Neural cell (in vitro differentiated cells): ENCODE measurements at regions not wholly inside any gene's neighbourhood (a gene's known extent, or its start where the extent isn't known, plus 50 kb on each side); places are given as distances from the start of the nearest gene placed in this dataset.

Experiments
- EP300 ChIP-seq: fragments of 450-650 bp; conservative IDR thresholded peaks from 2 replicates; pipeline ENCODE4 v1.6.1; 2014; ENCODE audit warnings: antibody characterized with exemption, mild to moderate bottlenecking, moderate library complexity; ENCODE audit not compliant: poor library complexity, severe bottlenecking
- EZH2 ChIP-seq: fragments of 200-600, 300-800 bp; shearing (Covaris generic), sonication (generic); IDR thresholded peaks from 2 replicates; pipeline ENCODE4 v1.6.1; 2014; ENCODE audit warnings: antibody characterized with exemption, low read length, borderline replicate concordance, mild to moderate bottlenecking; ENCODE audit not compliant: insufficient read depth, poor library complexity, severe bottlenecking
- MXI1 ChIP-seq: fragments of 450-650 bp; conservative IDR thresholded peaks from 2 replicates; pipeline ENCODE4 v1.6.1; 2014; ENCODE audit warnings: antibody characterized with exemption, mild to moderate bottlenecking; ENCODE audit not compliant: poor library complexity, severe bottlenecking
- POLR2AphosphoS5 ChIP-seq: IDR thresholded peaks from 2 replicates; pipeline ENCODE4 v1.6.1; 2012
- RAD21 ChIP-seq: fragments of 450-650 bp; conservative IDR thresholded peaks from 2 replicates; pipeline ENCODE4 v1.6.1; 2014; ENCODE audit warnings: antibody characterized with exemption, mild to moderate bottlenecking, moderate library complexity
- TAF1 ChIP-seq: IDR thresholded peaks from 2 replicates; pipeline ENCODE4 v1.6.1; 2012; ENCODE audit warnings: low read depth
- TF ChIP-seq, protein P1 (sequence below): fragments of 450-650 bp; IDR thresholded peaks from 2 replicates; pipeline ENCODE4 v1.5.1; 2014; ENCODE audit warnings: antibody characterized with exemption, mild to moderate bottlenecking, moderate library complexity; ENCODE audit not compliant: poor library complexity, severe bottlenecking
- TF ChIP-seq, protein P2 (sequence below): IDR thresholded peaks from 2 replicates; pipeline ENCODE4 v1.6.1; 2012; ENCODE audit warnings: borderline replicate concordance

DNA sequence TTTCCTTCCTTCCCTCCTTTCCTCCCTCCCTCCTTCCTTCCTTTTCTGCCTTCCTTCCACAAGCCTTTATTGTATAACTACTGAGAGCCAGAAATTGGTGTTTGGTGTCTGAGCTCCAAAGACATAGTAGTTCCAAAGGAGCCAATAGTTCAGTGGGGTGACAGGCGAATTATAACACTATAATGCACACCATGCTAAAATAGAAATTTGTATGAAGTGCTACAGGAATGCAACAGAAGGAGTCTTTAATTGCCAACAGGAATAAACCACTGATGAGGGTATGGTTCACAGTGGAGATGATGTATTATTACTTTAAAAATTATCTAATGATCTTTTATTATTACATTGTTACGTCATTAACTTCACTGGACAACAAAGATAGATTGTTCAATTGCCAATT, 158.8 kb upstream of the SP8 start:
- TF ChIP-seq, protein P1, sequence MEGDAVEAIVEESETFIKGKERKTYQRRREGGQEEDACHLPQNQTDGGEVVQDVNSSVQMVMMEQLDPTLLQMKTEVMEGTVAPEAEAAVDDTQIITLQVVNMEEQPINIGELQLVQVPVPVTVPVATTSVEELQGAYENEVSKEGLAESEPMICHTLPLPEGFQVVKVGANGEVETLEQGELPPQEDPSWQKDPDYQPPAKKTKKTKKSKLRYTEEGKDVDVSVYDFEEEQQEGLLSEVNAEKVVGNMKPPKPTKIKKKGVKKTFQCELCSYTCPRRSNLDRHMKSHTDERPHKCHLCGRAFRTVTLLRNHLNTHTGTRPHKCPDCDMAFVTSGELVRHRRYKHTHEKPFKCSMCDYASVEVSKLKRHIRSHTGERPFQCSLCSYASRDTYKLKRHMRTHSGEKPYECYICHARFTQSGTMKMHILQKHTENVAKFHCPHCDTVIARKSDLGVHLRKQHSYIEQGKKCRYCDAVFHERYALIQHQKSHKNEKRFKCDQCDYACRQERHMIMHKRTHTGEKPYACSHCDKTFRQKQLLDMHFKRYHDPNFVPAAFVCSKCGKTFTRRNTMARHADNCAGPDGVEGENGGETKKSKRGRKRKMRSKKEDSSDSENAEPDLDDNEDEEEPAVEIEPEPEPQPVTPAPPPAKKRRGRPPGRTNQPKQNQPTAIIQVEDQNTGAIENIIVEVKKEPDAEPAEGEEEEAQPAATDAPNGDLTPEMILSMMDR = no peak
- TF ChIP-seq POLR2AphosphoS5 = no peak
- TF ChIP-seq EZH2 = no peak
- TF ChIP-seq, protein P2, sequence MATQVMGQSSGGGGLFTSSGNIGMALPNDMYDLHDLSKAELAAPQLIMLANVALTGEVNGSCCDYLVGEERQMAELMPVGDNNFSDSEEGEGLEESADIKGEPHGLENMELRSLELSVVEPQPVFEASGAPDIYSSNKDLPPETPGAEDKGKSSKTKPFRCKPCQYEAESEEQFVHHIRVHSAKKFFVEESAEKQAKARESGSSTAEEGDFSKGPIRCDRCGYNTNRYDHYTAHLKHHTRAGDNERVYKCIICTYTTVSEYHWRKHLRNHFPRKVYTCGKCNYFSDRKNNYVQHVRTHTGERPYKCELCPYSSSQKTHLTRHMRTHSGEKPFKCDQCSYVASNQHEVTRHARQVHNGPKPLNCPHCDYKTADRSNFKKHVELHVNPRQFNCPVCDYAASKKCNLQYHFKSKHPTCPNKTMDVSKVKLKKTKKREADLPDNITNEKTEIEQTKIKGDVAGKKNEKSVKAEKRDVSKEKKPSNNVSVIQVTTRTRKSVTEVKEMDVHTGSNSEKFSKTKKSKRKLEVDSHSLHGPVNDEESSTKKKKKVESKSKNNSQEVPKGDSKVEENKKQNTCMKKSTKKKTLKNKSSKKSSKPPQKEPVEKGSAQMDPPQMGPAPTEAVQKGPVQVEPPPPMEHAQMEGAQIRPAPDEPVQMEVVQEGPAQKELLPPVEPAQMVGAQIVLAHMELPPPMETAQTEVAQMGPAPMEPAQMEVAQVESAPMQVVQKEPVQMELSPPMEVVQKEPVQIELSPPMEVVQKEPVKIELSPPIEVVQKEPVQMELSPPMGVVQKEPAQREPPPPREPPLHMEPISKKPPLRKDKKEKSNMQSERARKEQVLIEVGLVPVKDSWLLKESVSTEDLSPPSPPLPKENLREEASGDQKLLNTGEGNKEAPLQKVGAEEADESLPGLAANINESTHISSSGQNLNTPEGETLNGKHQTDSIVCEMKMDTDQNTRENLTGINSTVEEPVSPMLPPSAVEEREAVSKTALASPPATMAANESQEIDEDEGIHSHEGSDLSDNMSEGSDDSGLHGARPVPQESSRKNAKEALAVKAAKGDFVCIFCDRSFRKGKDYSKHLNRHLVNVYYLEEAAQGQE = no peak
- no peak for TF ChIP-seq EP300
- no peak for TF ChIP-seq RAD21
- TF ChIP-seq TAF1 = no peak
- TF ChIP-seq MXI1 = no peak
